Activated naive CD4-positive, alpha-beta T cell treated with anti-CD3 and anti-CD28 coated beads, Interleukin-2, amount 50 U/mL, for 24 hours (primary cell): ENCODE measurements at regions not wholly inside any gene's neighbourhood (a gene's known extent, or its start where the extent isn't known, plus 50 kb on each side); places are given as distances from the start of the nearest gene placed in this dataset.
"Not testable (repeated sequence)": the region's sequence is repeated elsewhere in the genome, so short reads cannot be mapped to it uniquely, and the experiment has no call there.

ENCODE experiments used
- H3K27ac Mint-ChIP-seq: one replicate; pipeline ENCODE4 v1.8.0; 2021; ENCODE audit warnings: mild to moderate bottlenecking, mixed read lengths
- H3K27me3 Mint-ChIP-seq: one replicate; pipeline ENCODE4 v1.8.0; 2021; ENCODE audit warnings: mixed read lengths
- H3K36me3 Mint-ChIP-seq: one replicate; pipeline ENCODE4 v1.8.0; 2021; ENCODE audit warnings: mixed read lengths
- H3K4me1 Mint-ChIP-seq: one replicate; pipeline ENCODE4 v1.8.0; 2021; ENCODE audit warnings: mixed read lengths
- H3K4me3 Mint-ChIP-seq: one replicate; pipeline ENCODE4 v1.8.0; 2021; ENCODE audit warnings: mild to moderate bottlenecking, mixed read lengths
- H3K9me3 Mint-ChIP-seq: one replicate; pipeline ENCODE4 v1.8.0; 2021; ENCODE audit warnings: mixed read lengths

- Mint-ChIP-seq H3K27ac (no peak overlapping the region), H3K4me1 (no peaks in the 10 kb centered on the region), H3K4me3 (no peak overlapping the region), H3K27me3 (no peaks in the 10 kb centered on the region), H3K9me3 (no peaks in the 10 kb centered on the region), H3K36me3 (no peaks in the 10 kb centered on the region)
Observed at GRCh38 chr11:109606256-109606655, 184.3 kb downstream of the C11orf87 start.

DNA sequence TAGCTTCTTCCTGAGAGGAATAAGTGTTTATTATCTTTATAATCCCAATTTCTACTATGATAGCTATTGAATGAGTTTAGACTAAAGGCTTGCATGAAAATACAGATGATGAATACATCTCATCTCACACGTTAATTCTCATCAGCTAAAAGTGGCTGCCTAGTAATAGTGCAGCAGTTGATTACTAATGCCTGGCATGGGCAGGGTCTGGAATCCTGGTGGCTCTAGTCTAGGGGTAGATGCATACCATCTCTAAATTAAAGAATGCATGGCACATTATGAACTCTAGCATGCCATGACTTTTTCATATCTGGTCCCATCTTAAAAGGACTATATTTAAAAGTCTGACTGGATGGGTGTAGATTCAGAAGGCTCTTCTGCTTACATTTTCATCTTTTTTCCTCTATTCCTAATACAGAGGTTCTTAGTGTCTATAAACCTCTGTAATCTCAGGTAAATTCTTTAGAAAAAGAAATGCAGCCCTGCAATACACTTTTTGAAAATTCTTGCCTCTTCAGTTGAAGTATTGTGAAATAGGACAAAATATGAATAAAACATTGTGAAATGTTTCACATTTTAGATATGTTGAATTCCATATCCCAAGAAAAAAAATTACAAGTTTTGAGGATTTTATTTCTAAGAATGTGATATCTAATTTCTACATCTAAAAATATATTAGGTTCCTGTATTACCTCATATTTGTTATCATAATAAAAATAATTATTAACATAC, 187.6 kb downstream of the C11orf87 start:
- Mint-ChIP-seq H3K36me3 (no peaks in the 10 kb centered on the region), H3K4me1 (no peaks in the 10 kb centered on the region), H3K27me3 (peaks cover 2% of the 10 kb centered on the region), H3K27ac (no peak overlapping the region), H3K9me3 (peaks cover 7% of the 10 kb centered on the region), H3K4me3 (no peak overlapping the region)

- peaks cover 7% of the 10 kb centered on the region for H3K9me3 Mint-ChIP-seq
- H3K27me3 Mint-ChIP-seq, result peaks cover 2% of the 10 kb centered on the region
- H3K27ac Mint-ChIP-seq, result no peak overlapping the region
- no peaks in the 10 kb centered on the region for H3K4me1 Mint-ChIP-seq
- no peaks in the 10 kb centered on the region for H3K36me3 Mint-ChIP-seq
- no peak overlapping the region for H3K4me3 Mint-ChIP-seq
Observed at GRCh38 chr11:109612496-109612895, 190.5 kb downstream of the C11orf87 start.

DNA sequence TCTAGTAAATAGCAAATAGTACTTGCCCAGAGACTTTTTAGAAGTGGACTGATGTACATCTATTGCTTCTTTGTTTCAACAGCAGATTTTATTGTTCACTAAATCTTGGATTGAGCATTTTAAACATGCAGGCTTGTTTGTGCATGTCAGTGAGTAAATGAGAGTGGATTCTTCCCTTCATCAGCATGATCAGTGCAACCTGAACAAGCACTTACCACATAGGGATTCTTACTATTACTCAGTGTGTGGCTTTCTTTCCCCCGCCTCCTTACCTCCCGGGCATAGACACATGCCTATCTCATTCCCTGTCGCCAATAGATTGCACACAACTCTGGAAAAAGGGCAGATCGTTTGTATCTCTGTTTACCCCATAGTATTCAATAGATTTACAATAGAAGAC, 197.5 kb downstream of the C11orf87 start:
- Mint-ChIP-seq H3K36me3 (no peaks in the 10 kb centered on the region), H3K27me3 (no peaks in the 10 kb centered on the region), H3K4me1 (no peaks in the 10 kb centered on the region), H3K27ac (no peak overlapping the region), H3K9me3 (peaks cover 6% of the 10 kb centered on the region), H3K4me3 (no peak overlapping the region)

- Mint-ChIP-seq H3K4me3 (no peak overlapping the region), H3K36me3 (no peaks in the 10 kb centered on the region), H3K27ac (no peak overlapping the region), H3K27me3 (no peaks in the 10 kb centered on the region), H3K9me3 (peaks cover 19% of the 10 kb centered on the region), H3K4me1 (no peaks in the 10 kb centered on the region)
Observed at GRCh38 chr11:109629734-109630133, 207.7 kb downstream of the C11orf87 start.

DNA sequence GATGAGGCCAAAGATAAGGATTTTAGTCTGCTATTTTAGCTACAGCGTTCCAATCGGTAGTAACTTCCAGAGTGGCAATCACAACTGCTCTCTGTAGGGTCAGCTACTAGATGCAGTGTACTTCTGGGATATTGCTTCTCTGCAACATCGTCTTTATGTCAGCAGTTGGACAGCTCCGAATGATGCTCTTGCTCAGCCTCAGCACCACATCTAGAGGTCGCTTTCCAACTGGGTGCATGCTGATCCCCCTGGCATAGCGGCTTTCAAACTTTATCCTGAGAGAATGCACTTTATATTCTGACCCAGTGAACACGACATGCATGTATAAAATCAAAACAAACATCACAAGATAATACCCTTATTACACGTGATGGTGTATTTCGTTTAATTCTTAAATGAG, 219.6 kb downstream of the C11orf87 start:
- Mint-ChIP-seq H3K9me3 (peaks cover 11% of the 10 kb centered on the region), H3K4me3 (no peak overlapping the region), H3K27me3 (no peaks in the 10 kb centered on the region), H3K4me1 (no peaks in the 10 kb centered on the region), H3K27ac (no peak overlapping the region), H3K36me3 (no peaks in the 10 kb centered on the region)

- Mint-ChIP-seq H3K27ac (no peak overlapping the region), H3K4me3 (no peak overlapping the region), H3K4me1 (no peaks in the 10 kb centered on the region), H3K27me3 (no peaks in the 10 kb centered on the region), H3K9me3 (peaks cover 2% of the 10 kb centered on the region), H3K36me3 (no peaks in the 10 kb centered on the region)
Observed at GRCh38 chr11:109644152-109644551, 222.2 kb downstream of the C11orf87 start.

- Mint-ChIP-seq H3K27me3 (no peaks in the 10 kb centered on the region), H3K27ac (no peak overlapping the region)
Observed at GRCh38 chr11:109648804-109649203, 226.8 kb downstream of the C11orf87 start.

GRCh38 chr11:109654091-109654490, 232.1 kb downstream of the C11orf87 start:
- peaks cover 7% of the 10 kb centered on the region for H3K9me3 Mint-ChIP-seq
- H3K4me3 Mint-ChIP-seq, result no peak overlapping the region

More at GRCh38 chr11:109648804-109649203, 226.8 kb downstream of the C11orf87 start:
- peaks cover 7% of the 10 kb centered on the region for H3K9me3 Mint-ChIP-seq
- H3K36me3 Mint-ChIP-seq, result no peaks in the 10 kb centered on the region
- no peak overlapping the region for H3K4me3 Mint-ChIP-seq
- H3K4me1 Mint-ChIP-seq, result no peaks in the 10 kb centered on the region

DNA sequence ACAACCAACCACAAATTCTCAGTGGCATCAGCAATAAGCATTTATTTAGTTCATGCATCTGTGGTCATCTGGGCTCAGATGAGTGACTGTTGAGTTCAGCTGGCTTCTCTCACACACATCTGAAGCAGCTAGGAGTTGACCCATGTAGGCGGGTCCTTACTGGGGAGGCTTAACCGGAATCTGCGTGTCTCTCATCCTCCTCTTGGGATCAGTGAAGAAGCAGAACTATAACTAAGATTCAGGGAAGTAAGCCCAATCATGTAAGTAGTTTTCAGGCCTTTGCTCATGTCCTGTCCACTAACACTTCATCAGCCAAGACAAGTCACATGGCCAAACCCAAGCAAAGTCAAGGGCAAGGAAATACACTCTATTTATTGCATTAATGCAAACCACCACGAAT, 236.2 kb downstream of the C11orf87 start:
- Mint-ChIP-seq H3K27me3 (no peaks in the 10 kb centered on the region), H3K4me1 (no peaks in the 10 kb centered on the region), H3K36me3 (no peaks in the 10 kb centered on the region), H3K27ac (no peak overlapping the region), H3K9me3 (no peaks in the 10 kb centered on the region), H3K4me3 (no peak overlapping the region)

More at GRCh38 chr11:109654091-109654490, 232.1 kb downstream of the C11orf87 start:
- Mint-ChIP-seq H3K36me3 (no peaks in the 10 kb centered on the region), H3K27ac (no peak overlapping the region), H3K4me1 (no peaks in the 10 kb centered on the region), H3K27me3 (no peaks in the 10 kb centered on the region)

DNA sequence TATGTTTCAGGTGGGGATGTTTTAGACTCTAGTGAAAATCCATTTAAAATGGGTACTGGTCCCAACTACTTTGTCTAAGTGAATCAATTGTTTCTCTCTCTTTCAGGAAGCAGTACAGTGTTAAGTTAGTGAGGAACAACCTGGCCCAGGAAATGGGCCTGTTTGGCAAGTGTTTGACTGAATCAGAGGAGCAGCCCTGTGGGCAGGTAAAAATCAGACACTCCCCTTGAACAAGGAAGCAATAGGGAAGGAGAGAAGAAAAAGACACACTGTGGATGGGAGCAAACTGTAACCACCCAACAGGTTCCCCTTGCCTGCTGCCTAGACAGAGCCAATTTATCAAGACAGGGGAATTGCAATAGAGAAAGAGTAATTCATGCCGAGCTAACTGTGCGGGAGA, 245.7 kb downstream of the C11orf87 start:
- H3K36me3 Mint-ChIP-seq, result no peaks in the 10 kb centered on the region
- no peaks in the 10 kb centered on the region for H3K27me3 Mint-ChIP-seq
- H3K4me1 Mint-ChIP-seq, result no peaks in the 10 kb centered on the region
- no peak overlapping the region for H3K27ac Mint-ChIP-seq
- H3K9me3 Mint-ChIP-seq, result peaks cover 5% of the 10 kb centered on the region
- H3K4me3 Mint-ChIP-seq, result no peak overlapping the region

- Mint-ChIP-seq H3K9me3 (peaks cover 5% of the 10 kb centered on the region), H3K4me1 (no peaks in the 10 kb centered on the region), H3K36me3 (no peaks in the 10 kb centered on the region), H3K27ac (no peak overlapping the region), H3K27me3 (no peaks in the 10 kb centered on the region), H3K4me3 (no peak overlapping the region)
Observed at GRCh38 chr11:109668973-109669634, 247.1 kb downstream of the C11orf87 start.

- no peaks in the 10 kb centered on the region for H3K36me3 Mint-ChIP-seq
- H3K9me3 Mint-ChIP-seq, result no peaks in the 10 kb centered on the region
- no peak overlapping the region for H3K27ac Mint-ChIP-seq
- peaks cover 2% of the 10 kb centered on the region for H3K27me3 Mint-ChIP-seq
- no peaks in the 10 kb centered on the region for H3K4me1 Mint-ChIP-seq
- H3K4me3 Mint-ChIP-seq, result no peak overlapping the region
Observed at GRCh38 chr11:109677231-109677630, 255.2 kb downstream of the C11orf87 start.

DNA sequence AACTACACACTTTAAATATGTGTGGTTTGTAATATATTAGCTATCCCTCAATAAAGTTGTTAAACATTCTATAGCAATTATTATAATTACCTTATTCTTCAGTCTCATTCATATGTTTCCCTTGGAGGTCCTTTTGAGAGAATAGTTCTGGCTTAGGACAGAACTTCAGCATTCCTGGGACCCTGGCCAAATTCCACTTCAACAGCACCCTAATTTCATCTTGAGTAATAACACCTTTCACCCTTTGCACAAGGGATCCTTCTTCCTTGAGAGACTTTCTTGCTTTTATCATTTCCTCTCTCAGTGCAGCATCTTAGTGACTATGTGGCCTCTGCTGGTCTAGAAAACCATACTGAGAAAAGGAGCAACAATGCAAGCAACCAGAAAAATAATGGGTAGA, 255.9 kb downstream of the C11orf87 start:
- no peaks in the 10 kb centered on the region for H3K4me1 Mint-ChIP-seq
- H3K27me3 Mint-ChIP-seq, result peaks cover 3% of the 10 kb centered on the region
- no peak overlapping the region for H3K27ac Mint-ChIP-seq
- no peaks in the 10 kb centered on the region for H3K9me3 Mint-ChIP-seq
- no peaks in the 10 kb centered on the region for H3K36me3 Mint-ChIP-seq
- H3K4me3 Mint-ChIP-seq, result no peak overlapping the region

DNA sequence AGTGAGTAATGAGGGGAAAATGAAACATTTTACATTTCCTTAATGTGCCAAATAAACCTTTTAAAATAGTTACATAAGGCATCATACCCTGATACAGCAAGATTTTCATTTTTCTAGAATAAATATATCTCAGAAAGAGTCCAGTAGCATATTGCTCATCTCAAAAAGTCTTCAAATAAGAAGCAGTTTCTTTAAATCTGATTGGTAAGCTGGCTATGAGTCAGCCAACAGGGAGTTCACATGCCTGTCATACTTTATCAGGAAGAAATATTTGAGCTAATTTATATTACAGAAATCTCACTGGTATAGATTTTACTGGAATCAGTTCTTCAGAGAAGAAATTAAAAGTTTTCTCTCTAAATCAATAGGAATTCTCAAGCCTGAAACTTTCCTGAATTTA, 258.1 kb downstream of the C11orf87 start:
- Mint-ChIP-seq H3K27ac (no peak overlapping the region), H3K27me3 (peaks cover 1% of the 10 kb centered on the region), H3K9me3 (no peaks in the 10 kb centered on the region), H3K4me3 (no peak overlapping the region), H3K36me3 (no peaks in the 10 kb centered on the region), H3K4me1 (no peaks in the 10 kb centered on the region)

- H3K9me3 Mint-ChIP-seq, H3K27ac Mint-ChIP-seq, H3K36me3 Mint-ChIP-seq, H3K4me1 Mint-ChIP-seq, H3K4me3 Mint-ChIP-seq, H3K27me3 Mint-ChIP-seq: not testable (repeated sequence)
Observed at GRCh38 chr11:109682788-109683187, 260.8 kb downstream of the C11orf87 start.
